GM18867 (cell line): ENCODE measurements at regions not wholly inside any gene's neighbourhood (a gene's known extent, or its start where the extent isn't known, plus 50 kb on each side); places are given as distances from the start of the nearest gene placed in this dataset.

Experiments
- ATAC-seq: cut with Tn5 transposase; IDR thresholded peaks from one replicate; pipeline ENCODE4 v1.9.1; 2021; ENCODE audit warnings: mild to moderate bottlenecking, moderate library complexity; ENCODE audit not compliant: unreplicated experiment

DNA sequence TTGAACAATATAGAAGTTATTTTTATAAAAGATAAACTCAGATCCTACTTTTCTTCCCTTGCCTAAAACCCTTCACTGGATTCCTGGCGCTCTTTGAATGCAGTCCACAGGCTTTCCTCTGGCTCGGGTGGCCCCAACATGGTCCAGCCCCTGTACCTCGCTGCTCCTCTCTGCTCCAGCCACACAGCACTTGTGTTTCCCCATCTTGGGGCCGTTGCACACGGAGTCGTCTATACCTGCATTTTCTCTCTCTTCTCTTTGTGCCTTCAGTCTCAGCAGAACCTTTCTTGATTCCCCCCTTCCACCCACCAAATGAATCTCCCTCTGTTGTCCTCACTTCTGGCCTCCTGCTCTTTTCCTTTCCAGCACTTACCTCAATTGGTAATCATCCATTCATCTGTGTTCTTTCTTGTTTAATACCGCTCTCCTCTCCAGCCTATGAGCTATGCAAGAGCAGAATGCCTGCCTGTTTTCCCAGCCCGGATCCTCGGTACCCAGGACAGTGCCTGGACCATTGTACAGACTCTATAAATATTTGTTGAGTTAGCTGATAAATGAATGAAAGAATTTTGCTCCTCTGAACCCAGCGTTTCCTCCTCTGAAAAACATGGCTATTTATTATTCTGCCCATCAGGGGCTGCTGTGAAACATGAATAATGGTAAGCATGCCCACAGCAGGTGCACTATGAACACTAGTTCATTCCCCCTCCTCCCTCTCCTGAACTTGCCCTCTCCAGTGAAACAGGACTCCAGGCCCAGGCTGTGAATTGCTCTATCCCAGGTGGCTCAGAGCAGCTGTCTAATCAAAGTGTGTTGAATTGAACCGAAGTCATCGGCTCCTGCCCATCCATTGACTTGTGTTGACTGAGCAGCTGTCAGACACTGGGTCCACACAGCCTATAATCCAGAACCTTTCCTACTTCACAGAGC is 266.9 kb downstream of the PTPRU start:
- ATAC-seq: no peak

DNA sequence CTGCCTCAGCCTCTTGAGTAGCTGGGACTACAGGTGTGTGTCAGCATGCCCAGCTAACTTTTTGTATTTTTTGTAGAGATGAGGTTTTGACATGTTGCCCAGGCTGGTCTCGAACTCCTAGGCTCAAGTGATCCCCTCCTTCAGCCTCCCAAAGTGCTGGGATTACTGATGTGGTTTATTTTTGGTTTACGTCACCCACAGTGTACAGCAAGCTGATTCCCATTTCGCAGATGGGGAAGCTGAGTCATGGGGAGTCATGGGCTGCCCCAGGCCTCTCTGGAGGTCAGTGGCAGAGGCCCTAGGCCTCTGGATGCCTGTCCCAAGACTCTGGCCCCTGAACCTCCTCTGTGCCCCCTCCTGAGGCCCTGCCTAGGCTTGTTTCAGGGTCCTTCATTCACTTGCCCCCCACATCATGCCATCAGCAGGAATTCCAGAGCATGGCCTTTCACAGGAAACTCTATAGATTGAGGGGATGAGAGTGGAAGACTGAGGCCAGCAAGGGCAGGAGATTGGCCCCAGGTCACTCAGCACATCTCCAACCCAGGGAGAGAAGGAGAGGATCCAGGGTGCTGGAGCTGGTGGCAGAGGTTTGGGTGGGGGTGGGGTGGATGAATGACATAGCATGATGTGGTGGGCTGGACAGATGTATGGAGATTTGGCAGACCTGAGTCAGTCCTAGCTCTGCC is 266.0 kb downstream of the PTPRU start:
- ATAC-seq: no peak

DNA sequence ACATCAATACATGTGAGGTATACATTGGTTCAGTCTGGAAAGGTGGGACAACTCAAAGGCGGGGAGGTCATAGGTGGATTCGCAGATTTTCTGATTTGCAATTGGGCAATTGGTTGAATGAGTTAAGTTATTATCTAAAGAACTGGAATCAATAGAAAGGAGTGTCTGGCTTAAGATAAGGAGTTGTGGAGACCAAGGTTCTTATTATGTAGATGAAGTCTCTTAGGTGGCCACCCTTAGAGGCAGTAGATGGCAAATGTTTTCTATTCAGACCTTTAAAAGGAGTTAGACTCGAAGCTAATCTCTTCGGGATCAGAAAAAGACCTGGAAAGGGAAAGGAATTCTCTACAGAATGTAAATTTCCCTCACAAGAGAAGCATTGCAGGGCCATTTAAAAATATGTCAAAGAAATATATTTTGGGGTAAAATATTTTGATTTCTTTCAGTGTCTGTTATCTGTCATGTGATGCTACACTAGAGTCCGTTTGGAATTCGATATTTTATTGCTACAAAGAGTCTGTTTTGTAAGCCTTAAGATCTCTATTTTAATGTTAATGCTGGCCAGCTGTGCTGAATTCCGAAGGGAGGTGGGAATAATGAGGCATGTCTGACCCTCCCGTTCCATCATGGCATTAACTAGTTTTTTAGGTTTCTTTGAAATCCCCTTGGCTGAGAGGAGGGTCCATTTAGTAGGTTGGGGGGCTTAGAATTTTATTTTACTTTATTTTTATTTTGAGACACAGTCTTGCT is 265.1 kb downstream of the PTPRU start:
- ATAC-seq: no peak

DNA sequence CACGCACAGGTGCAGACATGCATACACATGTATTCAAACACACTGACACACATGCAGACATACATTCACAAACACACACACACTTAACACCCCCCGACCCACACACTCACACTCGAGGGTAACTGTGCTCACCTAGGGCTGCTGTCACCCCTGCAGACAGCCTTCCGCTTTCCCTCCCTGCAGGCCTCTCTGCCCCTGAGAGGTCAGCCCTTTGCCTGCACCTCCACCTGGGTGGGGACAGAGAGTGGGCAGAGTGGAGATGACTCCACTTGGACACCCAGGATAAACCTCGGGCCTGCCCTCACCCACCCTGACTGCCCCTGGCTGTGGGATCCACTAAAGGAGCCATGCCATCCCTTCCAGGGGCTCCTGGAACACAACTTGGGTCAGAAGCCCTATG is 264.3 kb downstream of the PTPRU start:
- ATAC-seq: no peak

DNA sequence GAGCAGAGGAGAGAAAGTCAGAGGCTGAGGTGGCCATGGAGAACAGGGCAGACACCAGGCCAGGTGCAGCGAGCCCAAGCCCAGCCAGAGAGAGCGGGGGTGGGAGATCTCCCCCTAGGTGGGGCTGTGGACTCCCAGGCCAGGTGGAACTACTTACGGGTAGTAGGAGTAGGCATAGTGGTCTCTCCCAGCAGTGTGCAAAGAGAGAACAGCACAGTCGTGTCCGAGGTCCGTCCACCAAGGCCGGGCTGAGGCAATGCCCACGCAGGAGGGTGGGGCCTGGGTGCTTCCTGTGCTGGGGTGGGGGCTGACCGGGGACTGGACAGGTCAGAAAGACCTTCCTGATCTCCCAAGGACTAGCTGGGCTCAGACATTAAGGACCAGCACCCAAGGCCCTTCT is 263.7 kb downstream of the PTPRU start:
- no peak for ATAC-seq

DNA sequence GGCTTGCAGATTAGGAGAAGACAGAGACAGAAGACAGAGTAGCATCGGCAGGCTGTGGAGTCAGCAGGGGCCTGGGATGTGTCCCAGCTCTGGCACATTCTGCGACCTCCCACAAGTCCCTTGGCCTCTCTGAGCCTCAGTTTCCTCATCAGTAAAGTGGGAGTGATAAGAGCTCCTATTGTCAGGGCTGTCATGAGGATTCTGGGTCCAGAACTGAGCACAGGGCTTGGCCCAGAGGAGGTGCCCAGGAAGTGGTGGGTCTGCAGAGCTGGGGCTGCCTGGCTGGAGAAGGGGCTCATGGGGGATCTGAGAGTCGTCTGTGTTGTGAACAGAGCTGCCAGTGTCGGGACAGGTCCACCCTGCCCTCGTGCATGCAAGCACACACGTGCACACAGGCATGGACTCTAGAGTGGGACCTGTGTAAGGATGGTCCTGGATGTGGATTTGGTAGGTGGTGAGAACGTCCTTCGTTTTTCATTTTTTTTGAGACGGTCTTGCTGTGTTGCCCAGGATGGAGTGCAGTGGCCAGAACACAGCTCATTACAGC is 262.9 kb downstream of the PTPRU start:
- no peak for ATAC-seq

DNA sequence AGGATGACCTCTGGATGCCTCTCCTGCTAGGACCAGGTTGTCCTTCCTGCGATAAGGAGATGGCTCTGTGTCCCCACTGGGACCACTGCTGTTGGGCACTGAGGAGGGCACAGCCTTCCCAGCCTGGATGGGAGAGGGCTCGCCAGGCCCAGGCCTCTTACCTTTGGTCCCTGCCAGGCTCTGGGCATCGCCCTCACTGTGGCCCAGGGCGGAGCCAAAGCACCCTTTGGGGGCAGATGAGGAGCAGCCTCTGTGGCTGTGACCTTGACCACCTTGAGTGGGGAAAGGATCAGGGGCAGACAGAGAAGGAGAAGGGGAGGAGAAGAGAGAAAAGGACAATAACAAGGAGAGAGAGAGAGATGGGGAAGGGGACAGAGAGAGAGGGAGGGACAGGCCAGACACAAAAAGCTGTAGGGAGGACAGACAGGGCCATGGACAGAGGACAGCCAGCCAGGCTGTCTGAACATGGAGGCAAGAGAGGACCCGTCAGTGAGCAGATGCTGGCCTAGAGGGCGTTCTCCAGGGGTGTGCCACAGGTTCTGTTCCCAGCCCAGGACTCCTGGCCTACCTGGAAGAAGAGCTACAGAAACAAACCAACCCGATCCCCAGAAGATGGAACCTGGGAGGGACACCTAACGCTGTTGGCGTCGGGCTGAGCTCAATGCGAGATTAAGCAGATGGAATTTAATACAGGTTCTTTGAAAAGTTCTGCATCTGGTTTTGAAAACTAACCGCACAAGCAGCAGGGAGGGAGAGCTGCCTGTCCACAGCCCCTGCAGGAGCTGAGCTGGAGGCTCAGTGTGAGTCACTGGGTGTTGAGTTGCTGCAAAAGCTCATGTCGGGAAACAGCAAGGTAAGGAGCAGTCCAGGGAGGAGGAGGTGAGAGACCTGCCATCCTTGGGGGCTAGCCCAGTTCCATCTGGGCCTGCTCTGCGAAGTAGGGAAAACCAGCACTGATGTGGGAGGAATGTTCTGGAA is 262.1 kb downstream of the PTPRU start:
- no peak for ATAC-seq

DNA sequence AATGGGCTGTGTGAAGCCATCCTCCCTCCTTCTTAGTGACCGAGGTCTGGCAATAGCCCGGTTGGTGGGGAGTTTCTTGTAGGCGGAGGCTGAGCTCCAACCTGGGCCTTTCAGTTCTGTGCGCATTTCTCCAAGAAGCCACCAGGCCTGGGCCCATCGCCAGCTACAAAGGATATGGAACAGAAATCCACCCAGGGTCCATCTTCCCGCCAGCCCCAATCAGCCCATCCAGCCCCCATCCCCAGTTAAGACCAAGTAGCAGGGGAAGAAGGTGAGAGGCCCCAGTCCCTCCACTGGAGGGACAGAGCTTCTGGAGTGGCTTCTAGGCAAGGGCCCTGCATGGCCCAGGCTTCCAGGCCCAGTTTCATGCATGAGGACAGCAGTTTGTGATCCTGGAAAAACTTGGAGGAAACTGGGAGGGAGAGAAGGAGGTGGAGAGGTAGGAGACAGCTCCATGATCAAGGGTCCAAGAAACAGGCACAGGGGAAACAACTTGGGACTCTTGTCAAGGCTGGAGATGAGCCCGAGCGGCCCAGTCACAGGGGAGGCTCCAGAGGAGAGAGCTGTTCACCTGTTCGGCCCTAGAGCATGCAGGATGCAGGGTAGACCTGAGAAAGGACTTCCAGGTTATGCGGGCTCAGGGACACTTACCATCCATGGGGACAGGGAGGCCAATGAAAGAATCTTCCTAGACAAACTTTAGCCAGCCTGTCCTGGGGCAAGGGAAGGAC is 261.2 kb downstream of the PTPRU start:
- ATAC-seq: no peak

DNA sequence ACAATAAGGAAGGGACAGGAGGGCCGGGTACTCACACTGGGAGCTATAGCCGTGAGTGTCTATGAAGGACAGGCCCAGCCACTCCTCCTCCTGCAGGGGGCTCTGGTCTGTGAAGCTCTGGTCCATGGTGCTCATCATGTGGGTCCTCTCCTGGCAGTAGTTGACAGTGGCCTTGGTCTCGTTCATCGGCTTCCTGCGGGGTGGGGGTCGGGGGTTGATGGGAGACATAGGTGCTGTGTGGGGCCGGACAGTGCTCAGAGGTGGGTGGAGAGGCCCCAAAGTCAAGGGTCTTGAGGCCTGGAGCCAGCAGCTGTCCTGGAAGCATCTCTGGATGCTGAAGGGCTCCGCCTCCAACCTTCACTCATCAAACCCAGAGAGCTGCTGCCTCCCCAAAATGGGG is 260.4 kb downstream of the PTPRU start:
- no peak for ATAC-seq

DNA sequence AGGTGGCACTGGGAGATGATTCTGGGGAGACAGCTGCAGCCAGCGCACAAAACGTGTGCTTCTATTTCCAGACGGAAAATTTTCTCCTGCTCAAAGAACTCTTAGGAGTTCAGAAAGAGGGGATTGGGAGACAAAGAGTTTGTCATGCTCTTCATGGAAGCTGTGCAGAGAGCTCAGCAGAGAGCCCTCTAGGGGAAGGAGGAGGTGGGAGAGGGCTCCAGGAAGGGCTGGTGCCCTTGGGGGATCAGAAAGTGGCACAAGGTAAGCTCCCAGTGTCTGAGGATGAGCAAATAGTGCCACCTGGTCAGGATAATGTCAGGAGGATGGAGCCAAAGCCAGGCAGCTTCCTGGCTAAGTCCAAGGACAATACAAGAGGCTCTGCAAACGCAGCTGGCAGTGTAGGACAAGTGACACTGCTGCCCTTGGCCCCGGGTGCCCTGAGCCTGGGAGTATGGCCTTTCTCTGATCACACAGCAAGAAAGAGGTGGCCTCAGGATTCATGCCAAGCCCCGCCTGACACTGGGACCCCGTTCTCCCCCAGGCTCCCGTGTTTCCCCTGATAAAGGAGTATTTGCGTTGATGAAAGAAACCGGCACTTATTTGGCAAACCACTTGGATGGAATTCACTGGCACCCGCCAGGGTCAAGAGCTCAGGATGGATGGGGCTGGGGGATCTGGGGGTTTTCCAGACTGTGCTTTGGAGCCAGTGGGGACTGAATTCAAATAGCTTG is 254.0 kb downstream of the PTPRU start:
- no peak for ATAC-seq

DNA sequence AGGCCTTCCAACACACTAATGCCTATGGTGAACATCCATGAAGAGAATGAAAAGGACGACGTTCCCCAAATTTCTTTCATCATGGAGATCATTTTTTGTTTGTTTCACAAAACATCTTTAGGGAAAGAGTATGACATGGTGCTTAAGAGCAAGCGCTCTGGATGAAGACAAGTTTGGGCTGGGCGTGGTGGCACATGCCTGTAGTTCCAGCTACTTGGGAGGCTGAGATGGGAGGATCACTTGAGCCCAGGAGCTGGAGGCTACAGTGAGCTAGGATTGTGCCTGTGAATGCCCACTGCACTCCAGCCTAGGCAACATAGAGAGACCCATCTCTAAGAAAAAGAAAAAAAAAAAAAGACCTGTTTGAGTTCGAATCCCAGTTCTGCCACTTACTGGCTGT is 253.1 kb downstream of the PTPRU start:
- ATAC-seq: no peak

DNA sequence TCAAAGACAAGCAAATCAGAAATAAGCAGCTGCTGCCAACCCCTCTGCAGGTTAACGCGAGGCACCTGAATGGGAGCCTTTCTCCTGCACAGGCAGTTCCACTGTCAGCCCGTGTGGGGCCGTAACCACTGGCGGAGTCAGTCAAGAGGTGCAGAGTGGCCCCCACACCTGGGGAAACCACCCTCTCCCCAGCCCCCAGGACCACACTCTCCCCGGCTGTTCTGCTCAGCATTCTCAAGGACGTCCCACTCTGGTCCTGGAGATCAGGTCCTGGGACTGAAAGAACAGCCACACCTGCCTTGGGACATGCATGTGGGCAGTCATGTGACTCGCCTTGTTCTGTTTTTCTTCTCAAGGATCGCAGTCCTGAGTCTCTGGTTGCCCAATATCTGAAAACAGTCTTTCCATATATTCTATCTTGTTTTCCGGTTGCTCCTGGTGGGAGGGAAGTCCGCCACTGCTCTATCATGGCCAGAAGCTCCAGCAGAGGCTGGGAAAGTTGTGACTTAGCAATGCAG is 252.5 kb downstream of the PTPRU start:
- ATAC-seq: no peak

DNA sequence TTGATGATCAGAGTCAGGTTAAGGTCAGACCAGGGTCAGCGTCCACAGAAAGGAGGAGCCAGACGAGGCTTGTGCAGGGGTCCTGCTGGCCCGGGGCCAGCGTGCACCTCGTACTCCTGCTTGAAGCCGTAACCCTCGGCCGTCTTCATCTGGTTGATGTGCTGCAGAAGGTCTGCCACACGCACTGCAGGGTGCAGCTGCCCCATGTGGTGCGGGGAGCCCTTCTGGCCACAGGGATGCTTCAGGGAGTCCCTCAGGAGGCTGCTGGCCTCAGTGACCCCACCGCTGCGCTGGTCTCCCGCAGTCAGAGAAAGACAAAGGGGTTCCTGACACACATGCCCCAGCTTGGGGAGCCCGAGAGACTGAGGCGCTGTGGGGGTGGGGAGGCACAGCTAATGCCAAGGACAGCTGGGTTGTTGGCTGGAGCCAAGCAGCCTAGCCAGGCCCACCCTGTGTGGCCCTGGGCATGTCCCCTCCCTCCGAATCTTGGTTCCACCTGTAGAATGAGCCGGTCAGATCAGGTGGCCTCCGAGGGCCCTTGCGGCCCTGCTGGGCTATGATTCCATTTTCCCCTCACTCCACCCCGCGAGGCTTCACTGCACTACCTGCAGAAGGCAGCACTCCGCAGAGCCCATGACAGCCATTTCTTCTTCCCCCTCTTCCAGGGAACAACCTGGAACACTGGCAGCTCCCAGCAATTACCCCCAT is 251.9 kb downstream of the PTPRU start:
- no peak for ATAC-seq

DNA sequence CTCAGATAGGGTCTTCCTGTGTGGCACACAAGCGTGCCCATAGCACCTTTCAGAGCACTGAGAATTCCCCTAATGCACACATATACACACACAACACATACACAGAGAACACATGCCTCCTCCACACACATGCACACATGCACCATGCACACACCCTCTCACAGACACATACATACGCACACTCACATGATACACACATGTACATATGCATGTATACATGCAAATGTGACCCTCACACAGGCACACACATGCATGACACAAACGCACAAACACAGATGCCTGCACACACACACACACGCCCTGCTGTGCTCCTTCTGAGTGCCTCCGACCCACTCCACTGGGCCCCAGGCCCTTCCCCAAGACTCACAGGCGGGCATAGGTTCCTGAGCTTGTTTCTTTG is 251.0 kb downstream of the PTPRU start:
- no peak for ATAC-seq

DNA sequence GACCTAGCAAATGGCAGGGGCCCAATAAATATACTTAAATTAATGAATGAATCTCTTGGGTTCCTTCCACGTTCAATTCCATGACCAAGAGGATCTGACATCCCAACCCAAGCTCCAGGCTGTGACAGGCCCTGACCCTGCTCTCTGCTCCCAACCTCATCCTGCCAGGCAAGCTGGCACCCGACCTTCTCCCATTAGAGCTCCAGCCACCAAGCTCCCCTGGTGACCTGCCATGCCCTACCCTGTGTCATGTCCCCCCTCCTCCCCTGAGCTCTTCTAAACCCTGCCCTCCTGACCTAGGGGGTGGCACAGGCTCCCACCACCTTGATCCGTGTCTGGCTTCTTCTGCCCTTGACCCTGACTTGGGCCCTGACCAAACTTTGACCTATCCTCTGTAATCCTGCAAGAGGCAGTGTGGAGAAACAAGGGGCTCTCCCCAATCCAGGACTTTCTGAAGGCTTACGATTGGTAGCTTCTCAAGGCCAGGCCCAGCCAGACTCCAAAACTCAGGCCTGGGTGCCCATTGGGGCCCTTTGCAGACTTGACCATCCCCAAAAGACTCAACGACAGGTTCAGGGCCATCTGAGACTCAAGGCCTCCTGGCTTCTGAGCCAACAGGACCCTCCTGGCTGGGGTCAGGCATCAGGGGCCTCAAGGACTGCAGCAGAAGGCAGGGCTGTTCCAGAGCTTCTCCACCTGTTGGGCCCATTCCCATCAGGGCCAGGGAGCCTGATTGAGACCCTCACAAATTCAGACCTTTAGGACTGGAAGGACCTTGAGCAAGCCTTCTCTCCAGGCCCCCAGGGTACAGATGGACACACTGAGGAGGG is 249.0 kb downstream of the PTPRU start:
- ATAC-seq: no peak

DNA sequence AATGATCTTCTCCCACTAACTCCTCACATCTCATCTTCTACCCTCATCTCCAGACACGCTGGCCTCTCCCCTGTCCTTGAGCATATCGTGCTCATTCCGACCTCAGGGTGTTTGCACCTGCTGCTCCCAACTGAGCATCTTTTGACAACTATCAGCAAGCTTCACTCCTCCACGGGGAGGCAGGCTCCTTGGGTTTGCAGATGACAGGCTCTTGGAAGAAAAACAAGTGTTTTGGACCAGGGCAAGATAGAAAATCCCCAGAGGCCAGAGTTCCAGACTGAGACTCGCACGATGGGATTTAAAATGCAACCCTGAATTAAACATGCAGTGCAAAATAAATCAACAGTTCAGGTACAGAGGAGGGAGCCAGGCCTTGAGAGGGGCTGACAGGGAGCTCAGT is 246.7 kb downstream of the PTPRU start:
- ATAC-seq: no peak

DNA sequence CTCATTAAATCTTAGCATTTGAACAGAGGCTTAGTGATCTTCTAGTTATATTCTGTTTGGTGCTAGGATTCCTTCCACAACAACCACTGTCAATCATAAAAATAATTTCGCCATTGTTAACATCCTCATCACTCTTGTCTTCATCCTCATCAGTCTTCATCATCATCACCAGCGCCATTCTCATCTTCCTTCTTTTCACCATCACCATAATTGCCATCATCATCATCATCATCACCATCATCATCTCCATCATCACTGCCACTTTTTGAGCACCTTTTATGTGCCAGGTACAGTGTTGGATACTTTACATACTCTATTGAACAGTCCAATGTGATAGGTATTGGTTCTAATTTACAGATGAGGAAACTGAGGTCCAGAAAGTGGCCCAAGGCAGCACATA is 245.7 kb downstream of the PTPRU start:
- no peak for ATAC-seq
